IMR-90 (cell line): ENCODE measurements at regions not wholly inside any gene's neighbourhood (a gene's known extent, or its start where the extent isn't known, plus 50 kb on each side); places are given as distances from the start of the nearest gene placed in this dataset.

Experiments used
- ATAC-seq: fragments of 200-7000 bp; cut with Tn5 transposase; 2 replicates; pipeline ENCODE4 v1.9.1; 2020; ENCODE audit warnings: low read depth, mild to moderate bottlenecking, moderate library complexity
- BruUV-seq: library from RNA; stranded (reverse); fragments of 400-500 nt; replicated peaks from 2 replicates; lab custom pipeline; 2021; lab: Mats Ljungman, UMichigan
- CTCF ChIA-PET: fragments of 300-600 bp; formaldehyde crosslinking; extraction: SDS; loops from one replicate; lab custom pipeline; 2021; ENCODE audit warnings: antibody characterized with exemption; lab: Yijun Ruan, JAX
- POLR2A ChIA-PET: fragments of 300-600 bp; sonication (Branson Sonifier 250); formaldehyde crosslinking; loops from one replicate; lab custom pipeline; 2022; ENCODE audit warnings: antibody characterized with exemption; ENCODE audit not compliant: unreplicated experiment; lab: Charles Lee
- DNase-seq: peaks from one replicate; pipeline ENCODE4 v3.0.0; 2013
- H2AFZ ChIP-seq: replicated peaks from 2 replicates; pipeline ENCODE3; 2013; ENCODE audit warnings: low read length, mild to moderate bottlenecking; ENCODE audit not compliant: poor library complexity
- H2AK5ac ChIP-seq: 2 replicates; pipeline ENCODE4 v1.6.1; 2013; ENCODE audit warnings: low read depth, low read length, inconsistent platforms
- H2AK9ac ChIP-seq: replicated peaks from 2 replicates; pipeline ENCODE3; 2013; ENCODE audit warnings: mild to moderate bottlenecking, low read depth, low read length, moderate library complexity; ENCODE audit not compliant: poor library complexity
- H2BK120ac ChIP-seq: 2 replicates; pipeline ENCODE4 v1.6.1; 2013; ENCODE audit warnings: low read depth, low read length, inconsistent platforms
- H2BK15ac ChIP-seq: 3 replicates; pipeline ENCODE4 v1.6.1; 2013; ENCODE audit warnings: low read depth, low read length, inconsistent platforms
- H2BK20ac ChIP-seq: 2 replicates; pipeline ENCODE4 v1.6.1; 2013; ENCODE audit warnings: low read depth, mild to moderate bottlenecking, inconsistent platforms, low read length, moderate library complexity
- H2BK5ac ChIP-seq: 2 replicates; pipeline ENCODE4 v1.6.1; 2013; ENCODE audit warnings: mild to moderate bottlenecking, low read depth, low read length, inconsistent platforms; ENCODE audit not compliant: poor library complexity, severe bottlenecking
- H3K14ac ChIP-seq: replicated peaks from 2 replicates; pipeline ENCODE4 v1.6.1; 2013; ENCODE audit warnings: low read depth, low read length, inconsistent platforms
- H3K18ac ChIP-seq: 2 replicates; pipeline ENCODE4 v1.6.1; 2013; ENCODE audit warnings: low read depth, low read length, control low read depth
- H3K23ac ChIP-seq: 2 replicates; pipeline ENCODE4 v1.6.1; 2013; ENCODE audit warnings: low read depth, low read length, inconsistent platforms
- H3K27ac ChIP-seq: 2 replicates; pipeline ENCODE4 v1.5.1; 2013; ENCODE audit warnings: mild to moderate bottlenecking, control low read depth, low read length; ENCODE audit not compliant: insufficient read depth
- H3K27me3 ChIP-seq: 2 replicates; pipeline ENCODE4 v1.6.1; 2013; ENCODE audit warnings: low read length; ENCODE audit not compliant: control insufficient read depth, insufficient read depth
- H3K36me3 ChIP-seq: 2 replicates; pipeline ENCODE4 v1.6.1; 2013; ENCODE audit warnings: low read length, mixed read lengths; ENCODE audit not compliant: control insufficient read depth, insufficient read depth
- H3K4ac ChIP-seq: 2 replicates; pipeline ENCODE4 v1.6.1; 2013; ENCODE audit warnings: low read depth, low read length, inconsistent platforms
- H3K4me1 ChIP-seq: 2 replicates; pipeline ENCODE4 v1.6.1; 2013; ENCODE audit warnings: low read length, mixed read lengths; ENCODE audit not compliant: control insufficient read depth, insufficient read depth
- H3K4me2 ChIP-seq: 2 replicates; pipeline ENCODE4 v1.6.1; 2013; ENCODE audit warnings: low read depth, mild to moderate bottlenecking, control low read depth, low read length, moderate library complexity
- H3K4me3 ChIP-seq: 2 replicates; pipeline ENCODE4 v1.5.1; 2013; ENCODE audit warnings: low read depth, mild to moderate bottlenecking, control low read depth, low read length, moderate library complexity; ENCODE audit not compliant: insufficient read depth
- H3K56ac ChIP-seq: 2 replicates; pipeline ENCODE4 v1.6.1; 2013; ENCODE audit warnings: low read length, inconsistent platforms; ENCODE audit not compliant: insufficient read depth; ENCODE audit errors: extremely low read depth
- H3K79me1 ChIP-seq, 2 experiments: 2 replicates each; pipeline ENCODE4 v1.6.1; 2013; ENCODE audit warnings: low read length in 2 of 2, inconsistent platforms in 1 of 2, low read depth in 1 of 2
- H3K9ac ChIP-seq: 2 replicates; pipeline ENCODE4 v1.6.1; 2013; ENCODE audit warnings: low read depth, low read length, control low read depth
- H3K9me1 ChIP-seq: 2 replicates; pipeline ENCODE4 v1.6.1; 2013; ENCODE audit warnings: low read length, inconsistent platforms; ENCODE audit not compliant: insufficient read depth
- H3K9me3 ChIP-seq: 2 replicates; pipeline ENCODE4 v1.6.1; 2013; ENCODE audit warnings: low read length; ENCODE audit not compliant: control insufficient read depth, insufficient read depth
- H4K20me1 ChIP-seq: 2 replicates; pipeline ENCODE4 v1.6.1; 2013; ENCODE audit warnings: low read length, inconsistent platforms; ENCODE audit not compliant: insufficient read depth
- H4K5ac ChIP-seq: 2 replicates; pipeline ENCODE4 v1.6.1; 2013; ENCODE audit warnings: mild to moderate bottlenecking, low read depth, low read length, control low read depth
- H4K8ac ChIP-seq, 2 experiments: 2 replicates each; pipeline ENCODE4 v1.6.1; 2013; ENCODE audit warnings: low read depth in 2 of 2, low read length in 2 of 2, control low read depth in 1 of 2, inconsistent platforms in 1 of 2
- H4K91ac ChIP-seq: 2 replicates; pipeline ENCODE4 v1.6.1; 2013; ENCODE audit warnings: low read depth, low read length, inconsistent platforms; ENCODE audit not compliant: insufficient read depth
- BHLHE40 ChIP-seq: fragments of 150-350 bp; IDR thresholded peaks from 2 replicates; pipeline ENCODE4 v1.6.1; 2016; ENCODE audit warnings: mild to moderate bottlenecking, low read depth, low read length
- CEBPB ChIP-seq: IDR thresholded peaks from 2 replicates; pipeline ENCODE4 v1.6.1; 2012; ENCODE audit warnings: low read depth, low read length, improper control_type of control experiment
- CHD1 ChIP-seq: IDR thresholded peaks from 2 replicates; pipeline ENCODE4 v1.6.1; 2012; ENCODE audit warnings: low read depth, low read length, improper control_type of control experiment
- ELK1 ChIP-seq: fragments of 150-350 bp; IDR thresholded peaks from 2 replicates; pipeline ENCODE4 v1.6.1; 2016; ENCODE audit warnings: low read depth, mild to moderate bottlenecking, low read length, moderate library complexity, borderline replicate concordance
- FOS ChIP-seq: fragments of 150-350 bp; IDR thresholded peaks from 2 replicates; pipeline ENCODE4 v1.6.1; 2016; ENCODE audit warnings: low read depth, low read length
- MAFK ChIP-seq: IDR thresholded peaks from 2 replicates; pipeline ENCODE4 v1.6.1; 2012; ENCODE audit warnings: low read depth, low read length, improper control_type of control experiment
- MAZ ChIP-seq: IDR thresholded peaks from 2 replicates; pipeline ENCODE4 v1.6.1; 2012; ENCODE audit warnings: low read depth, mild to moderate bottlenecking, low read length, improper control_type of control experiment, moderate library complexity, borderline replicate concordance
- MXI1 ChIP-seq: IDR thresholded peaks from 2 replicates; pipeline ENCODE4 v1.6.1; 2012; ENCODE audit warnings: low read depth, mild to moderate bottlenecking, low read length, moderate library complexity, borderline replicate concordance
- NFE2L2 ChIP-seq: fragments of 150-350 bp; IDR thresholded peaks from 2 replicates; pipeline ENCODE4 v1.6.1; 2016; ENCODE audit warnings: low read depth, mild to moderate bottlenecking, low read length
- POLR2A ChIP-seq: IDR thresholded peaks from 2 replicates; pipeline ENCODE4 v1.6.1; 2012; ENCODE audit warnings: mild to moderate bottlenecking, low read depth, low read length
- RAD21 ChIP-seq: IDR thresholded peaks from 2 replicates; pipeline ENCODE4 v1.6.1; 2012; ENCODE audit warnings: low read length, improper control_type of control experiment
- RCOR1 ChIP-seq: IDR thresholded peaks from 2 replicates; pipeline ENCODE4 v1.6.1; 2012; ENCODE audit warnings: mild to moderate bottlenecking, low read length, improper control_type of control experiment; ENCODE audit not compliant: insufficient replicate concordance
- RFX5 ChIP-seq: IDR thresholded peaks from 2 replicates; pipeline ENCODE4 v1.8.0; 2012; ENCODE audit warnings: low read depth, mild to moderate bottlenecking, low read length, moderate library complexity
- SMC3 ChIP-seq: fragments of 150-350 bp; IDR thresholded peaks from 2 replicates; pipeline ENCODE4 v1.6.1; 2016; ENCODE audit warnings: low read depth, mild to moderate bottlenecking, antibody characterized with exemption, low read length, moderate library complexity
- WGBS, 2 experiments: methylation state at CpG; one replicate each; pipeline versions ENCODE4 v1.1.5 to v1.1.7; 2013; ENCODE audit warnings: missing lambda C conversion rate in 2 of 2; ENCODE audit not compliant: insufficient read length in 1 of 2; ENCODE audit errors: extremely low coverage in 2 of 2; 5-methylcytosine and 5-hydroxymethylcytosine counted together
- dilution Hi-C: fragments of 300-500 bp; cut with HindIII; formaldehyde crosslinking; loops from one replicate; pipeline ENCODE4 v1.14.3; 2018; ENCODE audit warnings: low sequenced_read_pairs; ENCODE audit not compliant: unreplicated experiment
- in situ Hi-C: fragments of 300-500 bp; cut with MboI; formaldehyde crosslinking; loops from 3 replicates; pipeline ENCODE4 v1.14.3; 2019; ENCODE audit warnings: low sequenced_read_pairs, inconsistent platforms, mixed read lengths
- intact Hi-C: fragments of 100-400 bp; cut with micrococcal nuclease; formaldehyde crosslinking; loops from 2 replicates; pipeline ENCODE4 v1.10.0; 2022
- TF ChIP-seq, protein P1 (sequence below): conservative IDR thresholded peaks from 2 replicates; pipeline ENCODE4 v1.5.1; 2012; ENCODE audit warnings: mild to moderate bottlenecking, low read depth, low read length, improper control_type of control experiment

DNA sequence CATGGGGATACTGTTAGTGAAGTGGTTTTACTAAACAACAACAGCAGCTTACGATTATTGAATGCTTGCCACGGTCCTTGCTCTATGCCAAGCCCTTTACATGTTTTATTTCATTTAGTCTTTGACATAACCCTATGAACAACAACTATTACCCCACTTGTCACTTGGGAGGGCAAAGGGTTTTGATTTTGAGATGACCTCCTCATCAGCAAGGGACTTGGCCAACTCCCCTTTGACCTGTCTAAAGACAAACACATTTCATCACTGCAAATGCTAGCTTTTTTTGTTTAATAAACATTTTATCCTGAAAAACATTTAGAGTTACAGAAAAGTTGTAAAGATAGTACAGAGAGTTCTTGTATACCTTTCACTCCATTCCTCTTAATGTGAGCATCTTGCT is 152.5 kb upstream of the WNT4 start:
- in situ Hi-C loops (no loop called here), intact Hi-C loops (no loop called here), dilution Hi-C loops (no loop called here)
- H4K5ac ChIP-seq: no peak overlapping the region
- no peak overlapping the region for H3K9ac ChIP-seq
- no peaks in the 10 kb centered on the region for H3K4me1 ChIP-seq
- whole genome bisulfite sequencing, 2 experiments: no CpG with 5 or more reads among the region's 2 CpGs
- no peak overlapping the region for H3K4me2 ChIP-seq
- H3K9me3 ChIP-seq: peaks cover 3% of the 10 kb centered on the region; the same call in 1 of the 2 replicates
- ChIA-PET POLR2A (no interaction called here), CTCF (no interaction called here)
- H3K36me3 ChIP-seq: no peaks in the 10 kb centered on the region
- no peak overlapping the region for H4K91ac ChIP-seq
- no peaks in the 10 kb centered on the region for H3K79me1 ChIP-seq
- BruUV-seq: no TSS peak
- H2BK15ac ChIP-seq: no peak overlapping the region
- H3K4me3 ChIP-seq: no peak overlapping the region
- no peaks in the 10 kb centered on the region for H3K9me1 ChIP-seq
- no peak overlapping the region for H4K8ac ChIP-seq
- no peak overlapping the region for H3K56ac ChIP-seq
- TF ChIP-seq CEBPB (no peak), ELK1 (no peak), FOS (no peak), RAD21 (no peak), SMC3 (no peak), RFX5 (no peak), NFE2L2 (no peak), MAFK (no peak), RCOR1 (no peak), POLR2A (no peak), MAZ (no peak), CHD1 (no peak), BHLHE40 (no peak), MXI1 (no peak)
- TF ChIP-seq, protein P1, sequence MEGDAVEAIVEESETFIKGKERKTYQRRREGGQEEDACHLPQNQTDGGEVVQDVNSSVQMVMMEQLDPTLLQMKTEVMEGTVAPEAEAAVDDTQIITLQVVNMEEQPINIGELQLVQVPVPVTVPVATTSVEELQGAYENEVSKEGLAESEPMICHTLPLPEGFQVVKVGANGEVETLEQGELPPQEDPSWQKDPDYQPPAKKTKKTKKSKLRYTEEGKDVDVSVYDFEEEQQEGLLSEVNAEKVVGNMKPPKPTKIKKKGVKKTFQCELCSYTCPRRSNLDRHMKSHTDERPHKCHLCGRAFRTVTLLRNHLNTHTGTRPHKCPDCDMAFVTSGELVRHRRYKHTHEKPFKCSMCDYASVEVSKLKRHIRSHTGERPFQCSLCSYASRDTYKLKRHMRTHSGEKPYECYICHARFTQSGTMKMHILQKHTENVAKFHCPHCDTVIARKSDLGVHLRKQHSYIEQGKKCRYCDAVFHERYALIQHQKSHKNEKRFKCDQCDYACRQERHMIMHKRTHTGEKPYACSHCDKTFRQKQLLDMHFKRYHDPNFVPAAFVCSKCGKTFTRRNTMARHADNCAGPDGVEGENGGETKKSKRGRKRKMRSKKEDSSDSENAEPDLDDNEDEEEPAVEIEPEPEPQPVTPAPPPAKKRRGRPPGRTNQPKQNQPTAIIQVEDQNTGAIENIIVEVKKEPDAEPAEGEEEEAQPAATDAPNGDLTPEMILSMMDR: no peak
- H2AFZ ChIP-seq: no peak overlapping the region
- peaks cover 47% of the 10 kb centered on the region for H3K27me3 ChIP-seq
- H4K20me1 ChIP-seq: no peaks in the 10 kb centered on the region
- no peak overlapping the region for H3K4ac ChIP-seq
- DNase-seq: no peak
- H3K27ac ChIP-seq: no peak overlapping the region
- no peak overlapping the region for H3K23ac ChIP-seq
- H2BK20ac ChIP-seq: no peak overlapping the region
- no peak overlapping the region for H3K14ac ChIP-seq
- no peak overlapping the region for H2BK5ac ChIP-seq
- H2AK5ac ChIP-seq: no peak overlapping the region
- no peak for ATAC-seq
- H3K18ac ChIP-seq: no peak overlapping the region
- no peak overlapping the region for H2AK9ac ChIP-seq
- H2BK120ac ChIP-seq: no peak overlapping the region
